ENCODE measurements at regions not wholly inside any gene's neighbourhood (a gene's known extent, or its start where the extent isn't known, plus 50 kb on each side); places are given as distances from the start of the nearest gene placed in this dataset.

GRCh38 chr1:80878343-80878742 is 922.4 kb upstream of the ADGRL2 start:
- H3K36me3 ChIP-seq (ENCODE audit: control insufficient read depth, insufficient read depth, low read length), result no peaks in the 10 kb centered on the region
- no peak overlapping the region for H3K4me3 ChIP-seq (replicated peaks; ENCODE audit: low read depth, low read length)
- TF ChIP-seq, protein P1, sequence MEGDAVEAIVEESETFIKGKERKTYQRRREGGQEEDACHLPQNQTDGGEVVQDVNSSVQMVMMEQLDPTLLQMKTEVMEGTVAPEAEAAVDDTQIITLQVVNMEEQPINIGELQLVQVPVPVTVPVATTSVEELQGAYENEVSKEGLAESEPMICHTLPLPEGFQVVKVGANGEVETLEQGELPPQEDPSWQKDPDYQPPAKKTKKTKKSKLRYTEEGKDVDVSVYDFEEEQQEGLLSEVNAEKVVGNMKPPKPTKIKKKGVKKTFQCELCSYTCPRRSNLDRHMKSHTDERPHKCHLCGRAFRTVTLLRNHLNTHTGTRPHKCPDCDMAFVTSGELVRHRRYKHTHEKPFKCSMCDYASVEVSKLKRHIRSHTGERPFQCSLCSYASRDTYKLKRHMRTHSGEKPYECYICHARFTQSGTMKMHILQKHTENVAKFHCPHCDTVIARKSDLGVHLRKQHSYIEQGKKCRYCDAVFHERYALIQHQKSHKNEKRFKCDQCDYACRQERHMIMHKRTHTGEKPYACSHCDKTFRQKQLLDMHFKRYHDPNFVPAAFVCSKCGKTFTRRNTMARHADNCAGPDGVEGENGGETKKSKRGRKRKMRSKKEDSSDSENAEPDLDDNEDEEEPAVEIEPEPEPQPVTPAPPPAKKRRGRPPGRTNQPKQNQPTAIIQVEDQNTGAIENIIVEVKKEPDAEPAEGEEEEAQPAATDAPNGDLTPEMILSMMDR (IDR thresholded peaks at IDR 0.05; ENCODE audit: insufficient read depth, low read length, poor library complexity, severe bottlenecking), result no peak
- no peak for DNase-seq (ENCODE audit: extremely low read depth, insufficient read length)
- H3K27me3 ChIP-seq (replicated peaks; ENCODE audit: control insufficient read depth, insufficient read depth, low read length), result no peaks in the 10 kb centered on the region

DNA sequence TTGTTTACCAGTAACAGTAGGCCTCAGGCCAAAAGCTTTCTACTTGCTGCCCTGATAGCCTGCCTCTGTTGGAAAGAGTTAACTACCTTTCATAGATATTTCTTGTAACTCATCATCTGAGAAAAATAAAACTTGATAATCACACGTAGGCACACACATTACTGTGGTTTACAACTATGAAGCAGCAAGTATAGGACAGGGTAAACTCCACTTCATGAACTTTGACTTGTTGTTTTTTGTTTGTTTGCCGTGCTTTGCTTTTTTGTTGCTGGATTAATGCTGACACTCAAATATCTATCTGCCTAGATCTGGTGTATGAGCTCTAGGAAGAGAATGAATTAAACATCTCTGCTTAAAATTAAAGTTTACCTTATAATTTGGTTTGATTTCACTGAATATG is 924.7 kb upstream of the ADGRL2 start:
- TF ChIP-seq, protein P1 (IDR thresholded peaks at IDR 0.05; ENCODE audit: insufficient read depth, low read length, poor library complexity, severe bottlenecking), result no peak
- no peaks in the 10 kb centered on the region for H3K36me3 ChIP-seq (ENCODE audit: control insufficient read depth, insufficient read depth, low read length)
- no peak for DNase-seq (ENCODE audit: extremely low read depth, insufficient read length)
- H3K27me3 ChIP-seq (replicated peaks; ENCODE audit: control insufficient read depth, insufficient read depth, low read length), result no peaks in the 10 kb centered on the region
- no peak overlapping the region for H3K4me3 ChIP-seq (replicated peaks; ENCODE audit: low read depth, low read length)

DNA sequence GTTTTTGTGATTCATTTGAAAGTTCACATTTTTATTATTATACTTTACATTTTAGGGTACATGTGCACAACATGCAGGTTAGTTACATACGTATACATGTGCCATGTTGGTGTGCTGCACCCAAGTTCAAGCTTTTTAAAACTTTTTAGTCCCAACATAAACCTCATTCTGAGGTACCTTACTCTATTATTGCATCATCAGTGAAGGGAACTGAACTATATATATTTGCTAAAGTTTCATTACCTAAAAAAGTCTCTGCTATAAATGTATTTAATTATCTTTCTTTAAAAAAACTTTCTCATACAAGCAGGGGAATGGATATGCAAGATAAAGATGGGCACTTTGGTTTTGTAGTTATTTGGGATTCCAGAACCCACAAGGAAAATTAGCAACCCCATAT is 931.4 kb upstream of the ADGRL2 start:
- TF ChIP-seq, protein P1 (IDR thresholded peaks at IDR 0.05; ENCODE audit: insufficient read depth, low read length, poor library complexity, severe bottlenecking), result no peak
- no peaks in the 10 kb centered on the region for H3K27me3 ChIP-seq (replicated peaks; ENCODE audit: control insufficient read depth, insufficient read depth, low read length)
- H3K4me3 ChIP-seq (replicated peaks; ENCODE audit: low read depth, low read length), result no peak overlapping the region
- no peak for DNase-seq (ENCODE audit: extremely low read depth, insufficient read length)
- H3K36me3 ChIP-seq (ENCODE audit: control insufficient read depth, insufficient read depth, low read length), result no peaks in the 10 kb centered on the region

- Histone ChIP-seq H3K4me3 (replicated peaks; ENCODE audit: low read depth, low read length) (no peak overlapping the region), H3K36me3 (ENCODE audit: control insufficient read depth, insufficient read depth, low read length) (no peaks in the 10 kb centered on the region), H3K27me3 (replicated peaks; ENCODE audit: control insufficient read depth, insufficient read depth, low read length) (no peaks in the 10 kb centered on the region)
- TF ChIP-seq, protein P1 (IDR thresholded peaks at IDR 0.05; ENCODE audit: insufficient read depth, low read length, poor library complexity, severe bottlenecking), result no peak
- no peak for DNase-seq (ENCODE audit: extremely low read depth, insufficient read length)
Observed at GRCh38 chr1:80847904-80848303, 952.8 kb upstream of the ADGRL2 start.

GRCh38 chr1:80846966-80847365 is 953.8 kb upstream of the ADGRL2 start:
- H3K4me3 ChIP-seq (replicated peaks; ENCODE audit: low read depth, low read length), result no peak overlapping the region
- H3K36me3 ChIP-seq (ENCODE audit: control insufficient read depth, insufficient read depth, low read length), result no peaks in the 10 kb centered on the region
- no peaks in the 10 kb centered on the region for H3K27me3 ChIP-seq (replicated peaks; ENCODE audit: control insufficient read depth, insufficient read depth, low read length)
- DNase-seq (ENCODE audit: extremely low read depth, insufficient read length), result no peak
- TF ChIP-seq, protein P1 (IDR thresholded peaks at IDR 0.05; ENCODE audit: insufficient read depth, low read length, poor library complexity, severe bottlenecking), result no peak

DNA sequence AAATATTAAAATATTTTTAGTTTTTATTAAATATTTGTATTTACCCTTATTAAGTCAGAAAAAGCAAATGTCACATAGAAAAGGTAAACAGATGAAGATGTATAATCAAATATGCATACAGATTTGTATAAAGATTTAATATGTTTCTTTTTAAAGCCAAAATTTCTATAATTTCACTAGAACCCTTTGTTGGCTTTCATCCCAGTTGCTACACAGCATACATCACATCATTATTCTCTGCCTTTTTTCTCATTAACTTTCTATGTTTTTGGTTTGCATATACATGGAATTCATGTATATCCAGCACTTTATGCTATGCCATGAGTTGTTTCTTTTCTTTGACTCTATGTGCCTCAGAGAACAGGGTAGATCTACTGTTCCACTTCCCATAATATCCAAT is 957.9 kb upstream of the ADGRL2 start:
- Histone ChIP-seq H3K36me3 (ENCODE audit: control insufficient read depth, insufficient read depth, low read length) (no peaks in the 10 kb centered on the region), H3K4me3 (replicated peaks; ENCODE audit: low read depth, low read length) (no peak overlapping the region), H3K27me3 (replicated peaks; ENCODE audit: control insufficient read depth, insufficient read depth, low read length) (no peaks in the 10 kb centered on the region)
- DNase-seq (ENCODE audit: extremely low read depth, insufficient read length), result no peak
- TF ChIP-seq, protein P1 (IDR thresholded peaks at IDR 0.05; ENCODE audit: insufficient read depth, low read length, poor library complexity, severe bottlenecking), result no peak

Data from GM06990 (cell line).